Parathyroid adenoma (tissue), 2 donors: ENCODE measurements at regions not wholly inside any gene's neighbourhood (a gene's known extent, or its start where the extent isn't known, plus 50 kb on each side); places are given as distances from the start of the nearest gene placed in this dataset.

Experiments
- H2AFZ ChIP-seq: fragments of 300-600 bp; sonication (generic); one replicate; pipeline ENCODE4 v1.7.0; 2017; ENCODE audit warnings: antibody characterized with exemption, mild to moderate bottlenecking
- H3K27ac ChIP-seq: fragments of 300-600 bp; sonication (generic); one replicate; pipeline ENCODE4 v1.7.0; 2017
- H3K27me3 ChIP-seq: fragments of 300-600 bp; sonication (generic); one replicate; pipeline ENCODE4 v1.7.0; 2017; ENCODE audit warnings: low read length; ENCODE audit not compliant: control insufficient read depth, insufficient read depth
- H3K36me3 ChIP-seq: fragments of 300-600 bp; sonication (generic); one replicate; pipeline ENCODE4 v1.7.0; 2017; ENCODE audit warnings: low read length; ENCODE audit not compliant: control insufficient read depth, insufficient read depth
- H3K4me1 ChIP-seq: fragments of 300-600 bp; sonication (generic); one replicate; pipeline ENCODE4 v1.7.0; 2017; ENCODE audit warnings: control low read depth
- H3K4me2 ChIP-seq: fragments of 300-600 bp; sonication (generic); one replicate; pipeline ENCODE4 v1.7.0; 2017; ENCODE audit warnings: low read length
- H3K4me3 ChIP-seq: fragments of 300-600 bp; sonication (generic); one replicate; pipeline ENCODE4 v1.7.0; 2017; ENCODE audit warnings: low read depth, low read length
- H3K79me2 ChIP-seq: fragments of 300-600 bp; sonication (generic); one replicate; pipeline ENCODE4 v1.7.0; 2017; ENCODE audit warnings: control low read depth
- H3K9ac ChIP-seq: fragments of 300-600 bp; sonication (generic); one replicate; pipeline ENCODE4 v1.7.0; 2017; ENCODE audit warnings: mild to moderate bottlenecking
- H3K9me3 ChIP-seq: fragments of 300-600 bp; sonication (generic); one replicate; pipeline ENCODE4 v1.7.0; 2017; ENCODE audit warnings: low read length; ENCODE audit not compliant: control insufficient read depth
- CTCF ChIP-seq: fragments of 300-600 bp; sonication (generic); IDR thresholded peaks from one replicate; pipeline ENCODE4 v1.7.0; 2017; ENCODE audit warnings: antibody characterized with exemption, mild to moderate bottlenecking
- donor health status: primary hyperparathyroidism.

- no peak for TF ChIP-seq CTCF
- no peak overlapping the region for H3K4me2 ChIP-seq
These were observed 735.9 kb downstream of the GATA3 start for GRCh38 chr10:8790390-8790789.

GRCh38 chr10:8794860-8795259, 740.4 kb downstream of the GATA3 start:
- no peak overlapping the region for H3K9ac ChIP-seq
- H3K27me3 ChIP-seq = no peaks in the 10 kb centered on the region
- H3K4me1 ChIP-seq = no peaks in the 10 kb centered on the region
- TF ChIP-seq CTCF = no peak
- no peak overlapping the region for H3K27ac ChIP-seq
- no peak overlapping the region for H3K4me2 ChIP-seq
- H3K9me3 ChIP-seq = no peaks in the 10 kb centered on the region
- no peaks in the 10 kb centered on the region for H3K36me3 ChIP-seq
- H3K4me3 ChIP-seq = no peak overlapping the region
- no peak overlapping the region for H2AFZ ChIP-seq
- H3K79me2 ChIP-seq = no peaks in the 10 kb centered on the region

More at GRCh38 chr10:8790390-8790789, 735.9 kb downstream of the GATA3 start:
- Histone ChIP-seq H3K4me3 (no peak overlapping the region), H3K9ac (no peak overlapping the region), H3K79me2 (no peaks in the 10 kb centered on the region), H3K9me3 (no peaks in the 10 kb centered on the region), H2AFZ (no peak overlapping the region), H3K36me3 (no peaks in the 10 kb centered on the region), H3K27me3 (no peaks in the 10 kb centered on the region), H3K4me1 (no peaks in the 10 kb centered on the region), H3K27ac (no peak overlapping the region)

- no peak overlapping the region for H3K4me3 ChIP-seq
- no peak overlapping the region for H3K9ac ChIP-seq
- H3K27me3 ChIP-seq = no peaks in the 10 kb centered on the region
- no peak overlapping the region for H3K27ac ChIP-seq
- no peak overlapping the region for H3K4me2 ChIP-seq
- no peak for TF ChIP-seq CTCF
- H3K4me1 ChIP-seq = no peaks in the 10 kb centered on the region
- H2AFZ ChIP-seq = no peak overlapping the region
- no peaks in the 10 kb centered on the region for H3K36me3 ChIP-seq
- H3K79me2 ChIP-seq = no peaks in the 10 kb centered on the region
- no peaks in the 10 kb centered on the region for H3K9me3 ChIP-seq
These were observed 745.9 kb downstream of the GATA3 start for GRCh38 chr10:8800426-8800825.

GRCh38 chr10:8803992-8804391, 749.5 kb downstream of the GATA3 start:
- Histone ChIP-seq H3K36me3 (no peaks in the 10 kb centered on the region), H2AFZ (no peak overlapping the region), H3K9me3 (no peaks in the 10 kb centered on the region), H3K27me3 (no peaks in the 10 kb centered on the region), H3K27ac (no peak overlapping the region), H3K4me1 (no peaks in the 10 kb centered on the region), H3K9ac (no peak overlapping the region), H3K79me2 (no peaks in the 10 kb centered on the region), H3K4me2 (no peak overlapping the region), H3K4me3 (no peak overlapping the region)
- no peak for TF ChIP-seq CTCF

- Histone ChIP-seq H2AFZ (no peak overlapping the region), H3K36me3 (no peaks in the 10 kb centered on the region), H3K27me3 (no peaks in the 10 kb centered on the region), H3K9me3 (no peaks in the 10 kb centered on the region), H3K4me3 (no peak overlapping the region), H3K4me1 (no peaks in the 10 kb centered on the region), H3K9ac (no peak overlapping the region), H3K4me2 (no peak overlapping the region), H3K27ac (no peak overlapping the region), H3K79me2 (no peaks in the 10 kb centered on the region)
- no peak for TF ChIP-seq CTCF
These were observed 756.2 kb downstream of the GATA3 start for GRCh38 chr10:8810677-8811076.
